Mesenchymal stem cell (in vitro differentiated cells and primary cell): ENCODE measurements at regions not wholly inside any gene's neighbourhood (a gene's known extent, or its start where the extent isn't known, plus 50 kb on each side); places are given as distances from the start of the nearest gene placed in this dataset.

Source experiments
- DNase-seq: peaks from one replicate; pipeline ENCODE4 v3.0.0-alpha.2; 2013
- H2AFZ ChIP-seq: one replicate; pipeline ENCODE4 v1.6.1; 2013; ENCODE audit warnings: low read depth, mild to moderate bottlenecking, control low read depth, inconsistent platforms, low read length, moderate library complexity
- H2AK5ac ChIP-seq: 2 replicates; pipeline ENCODE4 v1.6.1; 2013; ENCODE audit warnings: low read length, moderate library complexity, mild to moderate bottlenecking, inconsistent platforms; ENCODE audit not compliant: severe bottlenecking
- H2BK120ac ChIP-seq: one replicate; pipeline ENCODE4 v1.6.1; 2013; ENCODE audit warnings: low read depth, mild to moderate bottlenecking, inconsistent platforms, low read length, moderate library complexity
- H2BK12ac ChIP-seq, 2 experiments: one replicate each; pipeline ENCODE4 v1.6.1; 2013; ENCODE audit warnings: inconsistent platforms in 2 of 2, low read length in 2 of 2, mild to moderate bottlenecking in 2 of 2, moderate library complexity in 2 of 2, control low read depth in 1 of 2
- H2BK15ac ChIP-seq: one replicate; pipeline ENCODE4 v1.6.1; 2013; ENCODE audit warnings: mild to moderate bottlenecking, low read depth, inconsistent platforms; ENCODE audit not compliant: poor library complexity, severe bottlenecking
- H2BK5ac ChIP-seq: 2 replicates; pipeline ENCODE4 v1.6.1; 2013; ENCODE audit warnings: low read depth, mild to moderate bottlenecking, low read length, control low read depth, inconsistent platforms; ENCODE audit not compliant: poor library complexity, severe bottlenecking
- H3K14ac ChIP-seq, 2 experiments: one replicate each; pipeline ENCODE4 v1.6.1; 2013; ENCODE audit warnings: inconsistent platforms in 2 of 2, low read length in 2 of 2, control low read depth in 1 of 2, mild to moderate bottlenecking in 1 of 2, moderate library complexity in 1 of 2
- H3K18ac ChIP-seq, 2 experiments: one replicate each; pipeline ENCODE4 v1.6.1; 2013; ENCODE audit warnings: inconsistent platforms in 2 of 2, low read length in 2 of 2, control low read depth in 1 of 2, low read depth in 1 of 2, mild to moderate bottlenecking in 1 of 2
- H3K23ac ChIP-seq, 2 experiments: one replicate each; pipeline ENCODE4 v1.6.1; 2013; ENCODE audit warnings: inconsistent platforms in 2 of 2, low read length in 2 of 2, mild to moderate bottlenecking in 2 of 2, moderate library complexity in 2 of 2, control low read depth in 1 of 2
- H3K27ac ChIP-seq: 2 replicates; pipeline ENCODE4 v1.5.1; 2013; ENCODE audit warnings: mild to moderate bottlenecking, moderate library complexity, low read length, control low read depth, inconsistent platforms; ENCODE audit not compliant: poor library complexity, severe bottlenecking
- H3K27me3 ChIP-seq, 2 experiments: 2 replicates each; pipeline versions ENCODE4 v1.6.1 to v1.7.0; 2013; ENCODE audit warnings: low read length in 2 of 2, mild to moderate bottlenecking in 2 of 2, moderate library complexity in 2 of 2, control low read depth in 1 of 2, inconsistent platforms in 1 of 2; ENCODE audit not compliant: control insufficient read depth in 1 of 2, insufficient read depth in 1 of 2
- H3K36me3 ChIP-seq, 2 experiments: 2 replicates each; pipeline versions ENCODE4 v1.6.1 to v1.7.0; 2013; ENCODE audit warnings: low read length in 2 of 2, control low read depth in 1 of 2, inconsistent platforms in 1 of 2, low read depth in 1 of 2, mild to moderate bottlenecking in 1 of 2; ENCODE audit not compliant: insufficient read depth in 2 of 2, control insufficient read depth in 1 of 2
- H3K4ac ChIP-seq, 2 experiments: one replicate each; pipeline ENCODE4 v1.6.1; 2013; ENCODE audit warnings: inconsistent platforms in 2 of 2, low read length in 2 of 2, mild to moderate bottlenecking in 2 of 2, moderate library complexity in 2 of 2, control low read depth in 1 of 2, low read depth in 1 of 2
- H3K4me1 ChIP-seq: 2 replicates; pipeline ENCODE4 v1.6.1; 2013; ENCODE audit warnings: low read depth, low read length, control low read depth; ENCODE audit not compliant: control insufficient read depth, insufficient read depth
- H3K4me2 ChIP-seq: 2 replicates; pipeline ENCODE4 v1.6.1; 2013; ENCODE audit warnings: low read length, mild to moderate bottlenecking, inconsistent platforms; ENCODE audit not compliant: poor library complexity, severe bottlenecking
- H3K4me3 ChIP-seq, 2 experiments: 2 replicates each; pipeline versions ENCODE4 v1.5.1 to v1.7.0; 2013; ENCODE audit warnings: low read length in 2 of 2, mild to moderate bottlenecking in 2 of 2, control low read depth in 1 of 2, low read depth in 1 of 2; ENCODE audit not compliant: insufficient read depth in 1 of 2
- H3K79me1 ChIP-seq: replicated peaks from 2 replicates; pipeline ENCODE4 v1.6.1; 2013; ENCODE audit warnings: mild to moderate bottlenecking, control low read depth, low read length, inconsistent platforms; ENCODE audit not compliant: poor library complexity, severe bottlenecking
- H3K9ac ChIP-seq: 2 replicates; pipeline ENCODE4 v1.7.0; 2013; ENCODE audit warnings: mild to moderate bottlenecking, low read length, moderate library complexity
- H3K9me3 ChIP-seq: 2 replicates; pipeline ENCODE4 v1.7.0; 2013; ENCODE audit warnings: mild to moderate bottlenecking, low read length; ENCODE audit not compliant: control insufficient read depth
- H4K8ac ChIP-seq: one replicate; pipeline ENCODE4 v1.6.1; 2013; ENCODE audit warnings: inconsistent platforms, mild to moderate bottlenecking, low read length, moderate library complexity
- H4K91ac ChIP-seq: one replicate; pipeline ENCODE4 v1.6.1; 2013; ENCODE audit warnings: mild to moderate bottlenecking, low read length, inconsistent platforms
- WGBS: methylation state at CpG from one replicate; pipeline ENCODE4 v1.1.7; 2013; ENCODE audit warnings: mixed read lengths; 5-methylcytosine and 5-hydroxymethylcytosine counted together

DNA sequence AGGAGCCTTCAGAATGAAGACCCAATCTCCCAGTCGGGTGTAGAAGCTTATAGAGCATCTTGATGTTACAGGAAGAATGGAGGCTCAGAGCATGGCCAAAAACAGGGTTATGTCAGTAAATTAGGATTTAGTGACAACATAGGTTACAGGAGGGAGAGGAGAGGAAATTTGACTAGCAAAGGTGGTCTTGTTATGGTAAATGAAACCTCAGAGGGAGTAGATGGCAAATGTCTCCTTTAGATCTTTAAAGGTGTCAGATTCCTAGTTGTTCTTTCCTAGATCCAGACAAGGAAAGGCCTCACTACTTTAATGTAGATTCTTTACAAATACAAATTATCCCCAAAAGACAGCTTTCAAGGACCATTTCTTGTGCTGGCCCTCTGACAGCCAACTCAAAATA lies 465.0 kb downstream of the DMRTA1 start:
- Histone ChIP-seq H2AK5ac (no peak overlapping the region), H4K8ac (no peak overlapping the region), H2BK15ac (no peak overlapping the region), H2AFZ (no peak overlapping the region), H3K9ac (no peak overlapping the region), H2BK5ac (no peak overlapping the region), H2BK120ac (no peak overlapping the region), H3K4me1 (no peaks in the 10 kb centered on the region), H3K4me2 (no peak overlapping the region), H3K27me3 (no peaks in the 10 kb centered on the region), H3K4ac (no peak overlapping the region), H3K14ac (no peak overlapping the region), H3K36me3 (no peaks in the 10 kb centered on the region), H3K79me1 (no peaks in the 10 kb centered on the region), H4K91ac (no peak overlapping the region), H3K27ac (no peak overlapping the region), H3K23ac (no peak overlapping the region), H3K18ac (no peak overlapping the region), H2BK12ac (no peak overlapping the region), H3K4me3 (no peak overlapping the region), H3K9me3 (no peaks in the 10 kb centered on the region)
- 47% methylated on average over 1 of the region's 1 CpG for WGBS
- DNase-seq = no peak

DNA sequence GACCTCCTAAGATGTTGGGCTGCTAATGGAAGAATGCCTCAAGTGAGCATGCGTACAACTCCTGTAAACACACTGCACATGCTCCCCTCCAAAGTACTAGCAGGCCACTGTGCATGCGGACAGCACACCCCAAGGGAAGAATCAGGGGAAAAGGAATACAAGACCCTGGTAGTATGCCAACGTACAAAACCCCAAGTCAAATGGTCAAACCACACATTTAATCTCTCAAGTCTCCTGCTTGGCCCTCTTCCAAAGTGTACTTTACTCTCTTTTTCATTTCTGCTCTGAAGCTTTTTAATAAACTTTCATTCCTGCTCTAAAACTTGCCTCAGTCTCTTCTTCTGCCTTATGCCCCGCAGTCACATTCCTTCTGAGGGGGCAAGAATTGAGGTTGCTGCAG lies 466.4 kb downstream of the DMRTA1 start:
- Histone ChIP-seq H3K4ac (no peak overlapping the region), H3K27ac (no peak overlapping the region), H3K36me3 (no peaks in the 10 kb centered on the region), H3K4me1 (no peaks in the 10 kb centered on the region), H3K4me2 (no peak overlapping the region), H3K79me1 (no peaks in the 10 kb centered on the region), H3K18ac (no peak overlapping the region), H2BK120ac (no peak overlapping the region), H2BK12ac (no peak overlapping the region), H2AK5ac (no peak overlapping the region), H4K8ac (no peak overlapping the region), H3K14ac (no peak overlapping the region), H3K9me3 (no peaks in the 10 kb centered on the region), H4K91ac (no peak overlapping the region), H2BK5ac (no peak overlapping the region), H2AFZ (no peak overlapping the region), H3K9ac (no peak overlapping the region), H3K27me3 (no peaks in the 10 kb centered on the region), H2BK15ac (no peak overlapping the region), H3K23ac (no peak overlapping the region), H3K4me3 (no peak overlapping the region)
- no peak for DNase-seq
- WGBS = 82% methylated on average over 3 of the region's 4 CpGs

DNA sequence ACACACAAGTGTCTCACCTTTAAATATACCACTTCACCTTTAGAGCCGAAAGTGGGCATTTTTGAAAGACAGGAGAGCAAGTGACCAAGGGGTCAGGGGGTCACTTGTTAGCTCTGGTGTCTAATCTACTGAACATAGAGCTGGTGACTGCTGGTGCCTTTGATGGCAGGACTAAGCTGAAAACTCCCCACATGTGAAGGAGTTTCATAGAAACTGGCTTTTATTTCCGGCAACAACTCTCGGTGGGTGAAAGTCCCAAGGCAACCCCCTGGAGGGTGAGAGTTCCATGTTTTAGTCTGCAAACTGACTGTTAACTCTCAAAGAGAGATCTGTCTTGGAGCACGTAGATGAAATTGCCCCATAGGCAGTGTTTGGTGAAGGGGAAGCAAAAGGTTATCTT lies 466.9 kb downstream of the DMRTA1 start:
- DNase-seq = no peak
- no peak overlapping the region for H3K14ac ChIP-seq
- no peak overlapping the region for H3K18ac ChIP-seq
- no peak overlapping the region for H2BK120ac ChIP-seq
- H3K4ac ChIP-seq = no peak overlapping the region
- H2BK15ac ChIP-seq = no peak overlapping the region
- H4K91ac ChIP-seq = no peak overlapping the region
- 74% methylated on average over 4 of the region's 4 CpGs for WGBS
- no peak overlapping the region for H3K23ac ChIP-seq
- H3K27ac ChIP-seq = no peak overlapping the region
- no peaks in the 10 kb centered on the region for H3K79me1 ChIP-seq
- no peaks in the 10 kb centered on the region for H3K36me3 ChIP-seq
- H3K9me3 ChIP-seq = no peaks in the 10 kb centered on the region
- H2AK5ac ChIP-seq = no peak overlapping the region
- no peak overlapping the region for H2BK5ac ChIP-seq
- H2AFZ ChIP-seq = no peak overlapping the region
- no peak overlapping the region for H2BK12ac ChIP-seq
- no peaks in the 10 kb centered on the region for H3K27me3 ChIP-seq
- no peak overlapping the region for H3K4me2 ChIP-seq
- no peak overlapping the region for H4K8ac ChIP-seq
- H3K9ac ChIP-seq = no peak overlapping the region
- H3K4me3 ChIP-seq = no peak overlapping the region
- H3K4me1 ChIP-seq = no peaks in the 10 kb centered on the region

DNA sequence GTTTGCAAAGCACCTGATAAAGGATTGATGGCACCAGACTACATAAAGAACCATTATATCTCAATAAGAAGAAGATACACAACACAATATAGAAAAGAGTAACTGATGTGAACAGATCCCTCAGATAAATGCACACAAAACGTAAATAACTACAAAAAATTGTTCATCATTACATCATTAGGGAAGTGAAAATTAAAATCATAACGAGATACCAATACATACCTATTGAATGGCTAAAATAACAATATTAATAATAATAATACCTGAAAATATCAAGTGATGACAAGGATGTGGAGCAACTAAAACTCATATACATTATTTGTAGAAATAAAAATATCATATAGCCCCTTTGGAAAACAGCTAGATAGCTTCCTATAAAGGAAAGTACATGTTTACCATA lies 469.5 kb downstream of the DMRTA1 start:
- H3K27ac ChIP-seq = no peak overlapping the region
- H4K8ac ChIP-seq = no peak overlapping the region
- H2AK5ac ChIP-seq = no peak overlapping the region
- H3K4me2 ChIP-seq = no peak overlapping the region
- no peak overlapping the region for H2AFZ ChIP-seq
- H2BK5ac ChIP-seq = no peak overlapping the region
- no peak overlapping the region for H3K4me3 ChIP-seq
- no peak overlapping the region for H4K91ac ChIP-seq
- no peak overlapping the region for H3K18ac ChIP-seq
- H2BK12ac ChIP-seq = no peak overlapping the region
- H2BK120ac ChIP-seq = no peak overlapping the region
- H3K9ac ChIP-seq = no peak overlapping the region
- H3K9me3 ChIP-seq = no peaks in the 10 kb centered on the region
- H3K36me3 ChIP-seq = no peaks in the 10 kb centered on the region
- H3K79me1 ChIP-seq = no peaks in the 10 kb centered on the region
- DNase-seq = no peak
- WGBS = no CpG with 5 or more reads among the region's 2 CpGs
- no peak overlapping the region for H3K23ac ChIP-seq
- no peak overlapping the region for H3K14ac ChIP-seq
- no peak overlapping the region for H3K4ac ChIP-seq
- H3K27me3 ChIP-seq = no peaks in the 10 kb centered on the region
- no peaks in the 10 kb centered on the region for H3K4me1 ChIP-seq
- H2BK15ac ChIP-seq = no peak overlapping the region
